HepG2 (cell line): ENCODE measurements at regions not wholly inside any gene's neighbourhood (a gene's known extent, or its start where the extent isn't known, plus 50 kb on each side); places are given as distances from the start of the nearest gene placed in this dataset.

ENCODE experiments used
- ATAC-seq: fragments of 200-7000 bp; cut with Tn5 transposase; 3 replicates; pipeline ENCODE4 v1.9.1; 2020; ENCODE audit warnings: mild to moderate bottlenecking, moderate library complexity
- BruUV-seq: library from RNA; stranded (reverse); fragments of 400-500 nt; replicated peaks from 2 replicates; lab custom pipeline; 2021; lab: Mats Ljungman, UMichigan
- CTCF ChIA-PET: fragments of 300-600 bp; formaldehyde crosslinking; extraction: SDS; loops from one replicate; lab custom pipeline; 2021; ENCODE audit warnings: low total read pairs, inconsistent platforms, low intra/inter-chr PET ratio; lab: Yijun Ruan, JAX
- POLR2A ChIA-PET: fragments of 350-600 bp; sonication (Branson Sonifier 250); formaldehyde crosslinking; loops from one replicate; lab custom pipeline; 2020; ENCODE audit warnings: antibody characterized with exemption, inconsistent platforms; lab: Yijun Ruan, JAX
- DNase-seq: peaks from one replicate; pipeline ENCODE4 v3.0.0-alpha.2; 2015; ENCODE audit warnings: low spot score
- FAIRE-seq: peaks from 3 replicates; lab custom pipeline; 2011; peaks lifted over from hg19 to GRCh38; lab: Jason Lieb, UNC
- H2AFZ ChIP-seq: one replicate; pipeline ENCODE4 v1.6.1; 2011; ENCODE audit warnings: low read length, inconsistent platforms
- H3K27ac ChIP-seq: fragments of 300-600 bp; 3 replicates; pipeline ENCODE4 v1.8.0; 2011; ENCODE audit warnings: mixed run types, mild to moderate bottlenecking, mixed read lengths, low read length, inconsistent platforms; ENCODE audit not compliant: insufficient read depth; ENCODE audit errors: extremely low read length
- H3K27me3 ChIP-seq, 2 experiments: fragments of 200-600 bp in 1 of 2; 2 replicates in 1 of 2; 3 replicates in 1 of 2; pipeline versions ENCODE4 v1.6.0 to v1.8.0; 2011; ENCODE audit warnings: low read length in 2 of 2, mild to moderate bottlenecking in 2 of 2, moderate library complexity in 2 of 2, inconsistent platforms in 1 of 2; ENCODE audit not compliant: insufficient read depth in 2 of 2, control insufficient read depth in 1 of 2
- H3K36me3 ChIP-seq, 2 experiments: fragments of 200-600 bp in 1 of 2; replicated peaks in 1 of 2; 2 replicates in 1 of 2; 3 replicates in 1 of 2; pipeline versions ENCODE4 v1.5.1 to v1.8.0; 2011; ENCODE audit warnings: low read length in 2 of 2, inconsistent platforms in 1 of 2; ENCODE audit not compliant: insufficient read depth in 2 of 2, control insufficient read depth in 1 of 2
- H3K4me1 ChIP-seq: 2 replicates; pipeline ENCODE4 v1.5.1; 2012; ENCODE audit warnings: low read length, inconsistent platforms; ENCODE audit not compliant: insufficient read depth
- H3K4me2 ChIP-seq: 2 replicates; pipeline ENCODE4 v1.6.0; 2011; ENCODE audit warnings: low read depth, low read length, inconsistent platforms
- H3K4me3 ChIP-seq, 3 experiments: fragments of 200-600 bp in 1 of 3; sonication (generic), shearing (Covaris generic) in 1 of 3; replicated peaks in 1 of 3; 2 replicates each; pipeline ENCODE4 v1.5.1; 2011 to 2016; ENCODE audit warnings: low read length in 3 of 3, inconsistent platforms in 2 of 3, low read depth in 2 of 3, mild to moderate bottlenecking in 2 of 3, control low read depth in 1 of 3, mixed read lengths in 1 of 3; ENCODE audit not compliant: insufficient read depth in 1 of 3
- H3K79me2 ChIP-seq: one replicate; pipeline ENCODE4 v1.6.1; 2011; ENCODE audit warnings: low read length, inconsistent platforms; ENCODE audit not compliant: insufficient read depth
- H3K9ac ChIP-seq: 2 replicates; pipeline ENCODE4 v1.6.0; 2011; ENCODE audit warnings: mild to moderate bottlenecking, low read depth, low read length, inconsistent platforms; ENCODE audit not compliant: insufficient read depth
- H3K9me3 ChIP-seq: 2 replicates; pipeline ENCODE4 v1.5.1; 2012; ENCODE audit warnings: mild to moderate bottlenecking, low read length
- H4K20me1 ChIP-seq: 2 replicates; pipeline ENCODE4 v1.6.0; 2011; ENCODE audit warnings: inconsistent platforms, mild to moderate bottlenecking, low read length, moderate library complexity; ENCODE audit not compliant: insufficient read depth
- MAF1 ChIP-seq: sonication (generic); formaldehyde crosslinking; IDR thresholded peaks from 2 replicates; pipeline ENCODE4 v1.5.0; 2020; ENCODE audit warnings: missing genetic modification reagents, borderline replicate concordance
- SMAD3 ChIP-seq: sonication (generic); formaldehyde crosslinking; IDR thresholded peaks from 2 replicates; pipeline ENCODE4 v1.4.0; 2020; ENCODE audit warnings: missing genetic modification reagents
- ZBTB33 ChIP-seq: sonication (generic); formaldehyde crosslinking; IDR thresholded peaks from 2 replicates; pipeline ENCODE4 v1.4.0; 2020; ENCODE audit warnings: missing genetic modification reagents
- ZNF20 ChIP-seq: sonication (generic); formaldehyde crosslinking; IDR thresholded peaks from 2 replicates; pipeline ENCODE4 v1.4.0; 2020; ENCODE audit warnings: mild to moderate bottlenecking, moderate library complexity, missing genetic modification reagents
- ZNF512 ChIP-seq: sonication (generic); formaldehyde crosslinking; IDR thresholded peaks from 2 replicates; pipeline ENCODE4 v1.4.0; 2020; ENCODE audit warnings: mild to moderate bottlenecking, missing genetic modification reagents
- WGBS: methylation state at CpG from one replicate; pipeline ENCODE4 v1.1.6; 2017; ENCODE audit warnings: low lambda C conversion rate; 5-methylcytosine and 5-hydroxymethylcytosine counted together
- in situ Hi-C: cut with HindIII; loops from 2 replicates; pipeline ENCODE4 v1.10.0; 2017; ENCODE audit warnings: low pct_unique_long_range_greater_than_20kb; ENCODE audit not compliant: extremely low pct_ligation_motif_present
- intact Hi-C: fragments of 100-400 bp; cut with micrococcal nuclease; formaldehyde crosslinking; loops from one replicate; pipeline ENCODE4 v1.10.0; 2022; ENCODE audit not compliant: unreplicated experiment

GRCh38 chr1:88219521-88219920 lies 464.6 kb upstream of the PKN2 start (continued):
- TF ChIP-seq ZNF512 (CRISPR knock-in tag) (no peak), MAF1 (no peak), ZBTB33 (CRISPR knock-in tag) (no peak), ZNF20 (CRISPR knock-in tag) (no peak)
- TF ChIP-seq, all 625 proteins: peak for 0

- no TSS peak for BruUV-seq
- intact Hi-C loops (no loop called here), in situ Hi-C loops (no loop called here)
- no peak overlapping the region for H3K4me2 ChIP-seq
- H3K4me1 ChIP-seq: no peaks in the 10 kb centered on the region
- no peak for DNase-seq
- no peak for ATAC-seq
- H4K20me1 ChIP-seq: no peaks in the 10 kb centered on the region
- no peaks in the 10 kb centered on the region for H3K36me3 ChIP-seq
- FAIRE-seq: no peak
- peaks cover 0 to 4% of the 10 kb centered on the region in 2 experiments; a peak in 1 of 5 replicates for H3K27me3 ChIP-seq
- no peak for TF ChIP-seq SMAD3 (CRISPR knock-in tag)
- TF ChIP-seq, all 625 proteins: peak for 0
- Histone ChIP-seq H3K27ac (no peak overlapping the region), H3K9me3 (no peaks in the 10 kb centered on the region), H2AFZ (no peak overlapping the region), H3K9ac (no peak overlapping the region), H3K79me2 (no peaks in the 10 kb centered on the region), H3K4me3 (no peak overlapping the region)
- WGBS: 4% methylated on average over 2 of the region's 2 CpGs
- CTCF ChIA-PET: no interaction called here
- POLR2A ChIA-PET: no interaction called here
Observed at GRCh38 chr1:88221411-88221810, 462.7 kb upstream of the PKN2 start.
